ENCODE measurements at regions not wholly inside any gene's neighbourhood (a gene's known extent, or its start where the extent isn't known, plus 50 kb on each side); places are given as distances from the start of the nearest gene placed in this dataset.
"Not testable (repeated sequence)": the region's sequence is repeated elsewhere in the genome, so short reads cannot be mapped to it uniquely, and the experiment has no call there.

DNA sequence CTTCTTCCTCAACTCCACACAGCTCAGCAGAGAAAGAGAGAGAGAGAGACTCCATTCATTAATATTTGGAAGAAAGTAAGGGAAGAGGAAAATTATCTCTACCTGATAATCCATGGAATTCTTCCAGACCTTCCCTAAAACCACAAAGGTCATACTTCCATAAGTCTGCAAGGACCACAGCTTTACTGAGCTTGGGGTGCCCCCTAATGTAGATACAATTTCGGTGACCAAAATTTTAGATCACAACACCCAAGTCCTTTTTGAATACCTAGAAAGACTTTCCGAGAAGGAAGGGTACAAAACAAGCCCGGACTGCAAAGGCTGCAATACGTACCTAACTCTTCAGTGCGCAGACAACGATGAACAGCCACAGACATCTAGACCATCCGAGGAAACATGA, 523.9 kb downstream of the GLUD2 start:
- no peak for TF ChIP-seq SPI1 (IDR thresholded peaks at IDR 0.05; ENCODE audit: low read depth, low read length)
- no peak for TF ChIP-seq PAX5 (IDR thresholded peaks at IDR 0.05; ENCODE audit: insufficient read depth, low read length, severe bottlenecking)
- TF ChIP-seq TAF1 (IDR thresholded peaks at IDR 0.05; ENCODE audit: low read depth, low read length), result no peak
- no peak for TF ChIP-seq POU2F2 (IDR thresholded peaks at IDR 0.05; ENCODE audit: low read depth, low read length)
- TF ChIP-seq POLR2AphosphoS5 (IDR thresholded peaks at IDR 0.05; ENCODE audit: low read depth, low read length), result no peak
- no peak for TF ChIP-seq POLR2A (IDR thresholded peaks at IDR 0.05; ENCODE audit: low read depth, low read length)
- DNase-seq (ENCODE audit: insufficient read length, low spot score) (no peak), FAIRE-seq (no peak)

DNA sequence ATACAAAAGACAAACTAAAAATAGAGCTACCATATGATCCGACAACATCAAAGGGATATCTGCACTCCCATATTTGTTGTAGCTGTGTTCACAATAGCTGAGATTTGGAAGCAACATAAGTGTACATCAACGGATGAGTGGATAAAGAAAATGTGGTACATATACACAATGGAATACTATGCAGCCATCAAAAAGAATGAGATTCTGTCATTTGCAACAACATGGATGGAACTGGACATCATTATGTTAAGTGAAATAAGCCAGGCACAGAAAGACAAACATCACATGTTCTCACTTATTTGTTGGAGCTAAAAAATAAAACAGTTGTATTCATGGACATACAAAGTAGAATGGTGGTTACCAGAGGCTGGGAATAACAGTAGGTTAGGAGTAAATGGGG, 527.0 kb downstream of the GLUD2 start:
- FAIRE-seq, result peak; percentile 9
- not testable (repeated sequence) for DNase-seq (ENCODE audit: insufficient read length, low spot score)

DNA sequence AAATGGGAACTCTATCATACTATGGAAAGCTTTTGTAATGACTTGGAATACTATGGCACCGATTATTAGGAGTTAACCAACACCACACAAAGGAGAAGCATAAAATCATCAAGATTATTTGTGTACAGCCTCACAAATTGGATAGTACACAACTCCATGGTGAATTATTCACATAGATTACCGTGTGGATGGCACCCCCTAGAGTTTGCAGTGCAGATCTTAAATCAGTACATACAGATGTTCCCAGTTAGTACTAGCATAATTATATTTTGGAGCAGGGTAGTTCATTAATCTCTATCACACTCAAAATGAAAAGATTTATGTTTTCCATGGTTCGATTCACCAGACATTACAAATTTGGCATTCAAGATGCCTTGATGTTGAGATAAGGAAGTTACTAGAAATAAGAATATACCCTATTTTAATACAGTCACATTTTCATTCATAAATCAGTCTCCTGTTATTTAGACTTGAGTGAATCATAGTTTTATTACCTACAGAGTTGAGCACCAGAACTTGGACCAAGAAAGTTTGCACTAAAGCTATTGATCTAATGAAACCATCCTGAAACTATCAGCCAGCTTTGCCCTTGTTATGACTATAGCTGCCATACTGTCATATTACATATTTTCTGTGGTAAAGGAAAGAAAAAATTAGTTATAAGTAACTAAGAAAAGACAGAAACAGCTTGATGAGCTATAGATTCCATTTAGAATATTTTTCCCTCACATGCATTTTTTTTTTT, 531.8 kb downstream of the GLUD2 start:
- DNase-seq (ENCODE audit: insufficient read length, low spot score) (no peak), FAIRE-seq (peak; percentile 85)
- TF ChIP-seq PAX5 (IDR thresholded peaks at IDR 0.05; ENCODE audit: insufficient read depth, low read length, severe bottlenecking) (no peak), POU2F2 (IDR thresholded peaks at IDR 0.05; ENCODE audit: low read depth, low read length) (no peak), POLR2A (IDR thresholded peaks at IDR 0.05; ENCODE audit: low read depth, low read length) (no peak), POLR2AphosphoS5 (IDR thresholded peaks at IDR 0.05; ENCODE audit: low read depth, low read length) (no peak), SPI1 (IDR thresholded peaks at IDR 0.05; ENCODE audit: low read depth, low read length) (no peak), TAF1 (IDR thresholded peaks at IDR 0.05; ENCODE audit: low read depth, low read length) (no peak)

DNA sequence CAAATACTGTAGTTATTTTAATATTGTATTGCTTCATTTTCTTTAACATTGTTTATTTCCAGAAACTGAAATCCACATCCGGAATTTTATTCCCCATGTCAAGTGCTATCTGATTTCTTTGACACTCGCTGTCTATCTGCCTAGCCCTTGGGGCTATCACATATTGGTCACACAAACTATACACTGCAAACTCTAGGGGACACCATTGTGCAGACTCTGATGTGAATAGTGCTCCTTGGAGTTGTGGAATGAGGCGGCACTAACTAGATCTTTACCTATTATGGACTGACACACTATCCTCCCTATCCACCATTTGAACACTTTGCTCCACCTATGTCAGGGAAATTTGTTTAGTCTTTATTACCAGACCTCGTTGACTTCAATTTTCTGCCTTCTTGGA, 534.5 kb downstream of the GLUD2 start:
- DNase-seq (ENCODE audit: insufficient read length, low spot score) (no peak), FAIRE-seq (no peak)
- no peak for TF ChIP-seq POU2F2 (IDR thresholded peaks at IDR 0.05; ENCODE audit: low read depth, low read length)
- no peak for TF ChIP-seq TAF1 (IDR thresholded peaks at IDR 0.05; ENCODE audit: low read depth, low read length)
- no peak for TF ChIP-seq PAX5 (IDR thresholded peaks at IDR 0.05; ENCODE audit: insufficient read depth, low read length, severe bottlenecking)
- no peak for TF ChIP-seq POLR2AphosphoS5 (IDR thresholded peaks at IDR 0.05; ENCODE audit: low read depth, low read length)
- TF ChIP-seq SPI1 (IDR thresholded peaks at IDR 0.05; ENCODE audit: low read depth, low read length), result no peak
- TF ChIP-seq POLR2A (IDR thresholded peaks at IDR 0.05; ENCODE audit: low read depth, low read length), result no peak

DNA sequence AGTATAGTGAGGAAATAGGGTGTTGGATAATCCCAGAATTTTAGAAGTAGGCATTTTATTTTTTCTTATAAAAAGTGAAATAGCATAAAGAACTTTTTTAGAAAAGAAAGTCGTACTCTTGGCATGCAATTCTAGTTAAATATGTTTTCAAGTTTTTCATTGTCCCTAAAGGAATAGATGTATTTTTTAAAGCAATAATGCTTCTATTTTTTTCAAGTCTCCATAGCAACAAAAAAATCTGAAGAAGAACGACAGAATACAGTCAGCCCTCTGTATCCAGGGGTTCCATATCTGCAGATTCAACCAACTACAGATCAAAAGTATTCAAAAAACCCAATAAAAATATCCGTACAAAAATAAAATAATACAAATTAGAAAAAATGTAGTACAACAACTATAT, 538.2 kb downstream of the GLUD2 start:
- no peak for DNase-seq (ENCODE audit: insufficient read length, low spot score)
- TF ChIP-seq PAX5 (IDR thresholded peaks at IDR 0.05; ENCODE audit: insufficient read depth, low read length, severe bottlenecking), result no peak
- TF ChIP-seq POU2F2 (IDR thresholded peaks at IDR 0.05; ENCODE audit: low read depth, low read length), result no peak
- no peak for TF ChIP-seq SPI1 (IDR thresholded peaks at IDR 0.05; ENCODE audit: low read depth, low read length)
- no peak for TF ChIP-seq POLR2AphosphoS5 (IDR thresholded peaks at IDR 0.05; ENCODE audit: low read depth, low read length)
- TF ChIP-seq TAF1 (IDR thresholded peaks at IDR 0.05; ENCODE audit: low read depth, low read length), result no peak
- no peak for TF ChIP-seq POLR2A (IDR thresholded peaks at IDR 0.05; ENCODE audit: low read depth, low read length)
- FAIRE-seq, result no peak

DNA sequence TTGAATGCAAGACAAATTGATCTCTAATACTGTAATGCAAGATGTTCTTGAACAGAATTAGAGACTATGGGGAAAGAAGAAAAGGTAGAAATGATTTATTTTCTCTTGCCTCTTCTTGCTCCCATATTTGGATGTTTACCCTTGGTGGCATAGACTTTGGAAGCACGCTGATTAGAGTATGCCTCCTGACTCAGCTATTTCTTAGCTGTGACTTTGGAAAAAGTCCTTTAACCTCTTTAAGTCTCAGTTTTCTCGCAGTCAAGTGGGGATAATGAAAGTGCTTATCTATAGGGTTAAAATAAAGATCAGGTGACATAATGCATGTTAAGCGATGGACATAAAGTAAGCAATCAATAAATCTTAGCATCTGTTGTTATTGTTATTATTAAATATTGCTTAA, 545.5 kb downstream of the GLUD2 start:
- TF ChIP-seq TAF1 (IDR thresholded peaks at IDR 0.05; ENCODE audit: low read depth, low read length) (no peak), SPI1 (IDR thresholded peaks at IDR 0.05; ENCODE audit: low read depth, low read length) (no peak), POU2F2 (IDR thresholded peaks at IDR 0.05; ENCODE audit: low read depth, low read length) (no peak), POLR2AphosphoS5 (IDR thresholded peaks at IDR 0.05; ENCODE audit: low read depth, low read length) (no peak), POLR2A (IDR thresholded peaks at IDR 0.05; ENCODE audit: low read depth, low read length) (no peak), PAX5 (IDR thresholded peaks at IDR 0.05; ENCODE audit: insufficient read depth, low read length, severe bottlenecking) (no peak)
- no peak for DNase-seq (ENCODE audit: insufficient read length, low spot score)
- no peak for FAIRE-seq

DNA sequence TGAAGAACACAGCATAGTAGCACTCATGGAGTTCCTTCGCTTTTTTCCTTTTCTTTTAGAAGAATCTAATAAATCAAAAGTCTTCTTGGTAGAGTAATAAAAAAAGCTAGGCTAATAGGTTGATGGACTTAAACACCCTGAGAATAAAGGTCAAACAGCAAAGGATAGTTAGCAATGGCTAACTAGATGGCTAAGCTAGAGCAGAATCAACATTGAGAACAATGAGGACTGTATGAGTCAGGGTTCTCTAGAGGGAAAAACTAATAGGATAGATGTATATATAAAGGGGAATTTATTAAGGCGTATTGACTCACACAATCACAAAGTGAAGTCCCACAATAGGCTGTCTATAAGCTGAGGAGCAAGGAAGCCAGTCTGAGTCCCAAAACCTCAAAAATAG, 550.9 kb downstream of the GLUD2 start:
- DNase-seq (ENCODE audit: insufficient read length, low spot score) (no peak), FAIRE-seq (no peak)
- TF ChIP-seq SPI1 (IDR thresholded peaks at IDR 0.05; ENCODE audit: low read depth, low read length) (no peak), POLR2A (IDR thresholded peaks at IDR 0.05; ENCODE audit: low read depth, low read length) (no peak), POLR2AphosphoS5 (IDR thresholded peaks at IDR 0.05; ENCODE audit: low read depth, low read length) (no peak), TAF1 (IDR thresholded peaks at IDR 0.05; ENCODE audit: low read depth, low read length) (no peak), POU2F2 (IDR thresholded peaks at IDR 0.05; ENCODE audit: low read depth, low read length) (no peak), PAX5 (IDR thresholded peaks at IDR 0.05; ENCODE audit: insufficient read depth, low read length, severe bottlenecking) (no peak)

DNA sequence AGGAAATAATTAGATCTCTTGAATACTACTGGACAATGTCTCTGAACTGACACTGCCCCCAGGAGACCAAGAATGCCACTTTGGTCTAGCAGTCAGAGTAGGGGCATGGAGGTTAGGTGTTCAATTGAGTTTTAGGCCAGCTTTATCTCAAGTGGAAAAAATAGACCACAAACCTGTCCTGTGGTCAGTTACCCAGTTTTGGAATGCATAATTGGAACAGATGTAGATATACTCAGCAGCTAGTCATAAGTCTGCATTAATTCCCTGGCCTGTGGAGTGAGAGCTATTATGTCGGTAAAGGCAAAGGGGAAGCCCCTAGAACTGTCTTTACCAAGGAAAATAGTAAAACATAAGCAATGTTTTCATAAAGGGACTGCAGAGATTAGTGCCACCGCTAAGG, 587.7 kb downstream of the GLUD2 start:
- TF ChIP-seq TAF1 (IDR thresholded peaks at IDR 0.05; ENCODE audit: low read depth, low read length) (no peak), PAX5 (IDR thresholded peaks at IDR 0.05; ENCODE audit: insufficient read depth, low read length, severe bottlenecking) (no peak), POLR2AphosphoS5 (IDR thresholded peaks at IDR 0.05; ENCODE audit: low read depth, low read length) (no peak), SPI1 (IDR thresholded peaks at IDR 0.05; ENCODE audit: low read depth, low read length) (no peak), POU2F2 (IDR thresholded peaks at IDR 0.05; ENCODE audit: low read depth, low read length) (no peak), POLR2A (IDR thresholded peaks at IDR 0.05; ENCODE audit: low read depth, low read length) (no peak)

DNA sequence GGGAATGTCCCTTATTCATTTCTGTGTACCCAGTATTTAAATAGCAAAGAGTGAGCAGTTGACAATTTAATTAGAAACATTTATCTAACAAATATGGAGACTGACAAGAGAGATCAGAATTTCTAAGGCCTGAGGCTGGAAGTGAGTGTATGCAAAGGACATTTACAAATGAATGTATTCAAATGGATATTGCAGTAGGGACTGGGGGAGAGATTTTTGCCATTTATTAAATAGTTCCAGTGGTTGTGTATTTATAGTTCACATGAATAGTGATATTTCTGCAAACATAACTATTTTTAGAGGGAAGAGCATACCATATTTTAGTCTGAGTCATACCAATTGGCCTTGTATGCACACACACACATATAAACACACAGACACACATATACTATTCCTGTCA, 592.4 kb downstream of the GLUD2 start:
- no peak for DNase-seq (ENCODE audit: insufficient read length, low spot score)
- no peak for FAIRE-seq
- no peak for TF ChIP-seq SPI1 (IDR thresholded peaks at IDR 0.05; ENCODE audit: low read depth, low read length)
- TF ChIP-seq TAF1 (IDR thresholded peaks at IDR 0.05; ENCODE audit: low read depth, low read length), result no peak
- no peak for TF ChIP-seq PAX5 (IDR thresholded peaks at IDR 0.05; ENCODE audit: insufficient read depth, low read length, severe bottlenecking)
- no peak for TF ChIP-seq POU2F2 (IDR thresholded peaks at IDR 0.05; ENCODE audit: low read depth, low read length)
- TF ChIP-seq POLR2AphosphoS5 (IDR thresholded peaks at IDR 0.05; ENCODE audit: low read depth, low read length), result no peak
- no peak for TF ChIP-seq POLR2A (IDR thresholded peaks at IDR 0.05; ENCODE audit: low read depth, low read length)

More for the DNA sequence above, 587.7 kb downstream of the GLUD2 start:
- DNase-seq (ENCODE audit: insufficient read length, low spot score), result no peak
- no peak for FAIRE-seq

DNA sequence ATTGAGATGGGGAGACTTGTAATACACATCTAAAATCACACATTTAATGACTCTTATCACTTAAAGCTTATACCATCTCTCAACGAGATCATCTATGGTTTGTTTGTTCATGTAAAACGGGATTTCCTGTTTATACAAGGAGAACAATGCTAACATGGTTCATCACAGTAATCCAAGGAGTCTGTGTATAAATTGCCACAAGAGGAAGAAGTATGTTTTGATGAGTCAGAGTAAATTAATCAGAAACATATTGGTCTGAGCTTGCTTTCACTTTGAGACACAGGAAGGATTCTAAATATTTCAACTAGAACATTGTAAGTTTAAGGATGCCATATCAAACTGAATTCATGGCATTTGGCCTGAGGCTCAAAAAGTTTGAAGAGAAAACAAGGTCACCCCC, 594.1 kb downstream of the GLUD2 start:
- DNase-seq (ENCODE audit: insufficient read length, low spot score) (no peak), FAIRE-seq (no peak)
- no peak for TF ChIP-seq POU2F2 (IDR thresholded peaks at IDR 0.05; ENCODE audit: low read depth, low read length)
- TF ChIP-seq TAF1 (IDR thresholded peaks at IDR 0.05; ENCODE audit: low read depth, low read length), result no peak
- TF ChIP-seq POLR2AphosphoS5 (IDR thresholded peaks at IDR 0.05; ENCODE audit: low read depth, low read length), result no peak
- TF ChIP-seq PAX5 (IDR thresholded peaks at IDR 0.05; ENCODE audit: insufficient read depth, low read length, severe bottlenecking), result no peak
- TF ChIP-seq POLR2A (IDR thresholded peaks at IDR 0.05; ENCODE audit: low read depth, low read length), result no peak
- no peak for TF ChIP-seq SPI1 (IDR thresholded peaks at IDR 0.05; ENCODE audit: low read depth, low read length)
